Loucy (cell line): ENCODE measurements at regions not wholly inside any gene's neighbourhood (a gene's known extent, or its start where the extent isn't known, plus 50 kb on each side); places are given as distances from the start of the nearest gene placed in this dataset.

Experiments used
- H2AFZ ChIP-seq: fragments of 200-600 bp; sonication (generic); 2 replicates; pipeline ENCODE4 v1.6.0; 2016; ENCODE audit warnings: antibody characterized with exemption, mild to moderate bottlenecking, low read length, moderate library complexity
- H3F3A ChIP-seq: fragments of 200-600 bp; 2 replicates; pipeline ENCODE4 v1.6.0; 2016; ENCODE audit warnings: antibody characterized with exemption, low read depth, mild to moderate bottlenecking
- H3K27me3 ChIP-seq: fragments of 200-600 bp; sonication (generic); 2 replicates; pipeline ENCODE4 v1.6.1; 2014; ENCODE audit warnings: low read length, mild to moderate bottlenecking; ENCODE audit not compliant: insufficient read depth, poor library complexity, severe bottlenecking
- H3K36me3 ChIP-seq: fragments of 200-600 bp; sonication (generic); 2 replicates; pipeline ENCODE4 v1.6.1; 2016; ENCODE audit warnings: low read length; ENCODE audit not compliant: insufficient read depth
- H3K4me1 ChIP-seq: fragments of 200-600 bp; sonication (generic); 2 replicates; pipeline ENCODE4 v1.5.1; 2014; ENCODE audit warnings: low read length, mild to moderate bottlenecking; ENCODE audit not compliant: insufficient read depth, poor library complexity, severe bottlenecking
- H3K4me2 ChIP-seq: fragments of 200-600 bp; sonication (generic); 2 replicates; pipeline ENCODE4 v1.6.0; 2014; ENCODE audit warnings: antibody characterized with exemption, low read length, low read depth, mild to moderate bottlenecking; ENCODE audit not compliant: poor library complexity, severe bottlenecking
- H3K4me3 ChIP-seq: fragments of 200-600 bp; sonication (generic); 2 replicates; pipeline ENCODE4 v1.5.1; 2014; ENCODE audit warnings: low read length, mild to moderate bottlenecking, mixed read lengths; ENCODE audit not compliant: poor library complexity, severe bottlenecking
- H3K79me2 ChIP-seq: fragments of 200-600 bp; sonication (generic); 2 replicates; pipeline ENCODE4 v1.6.1; 2014; ENCODE audit warnings: low read length; ENCODE audit not compliant: insufficient read depth
- H3K9ac ChIP-seq: fragments of 200-600 bp; sonication (generic); 2 replicates; pipeline ENCODE4 v1.6.0; 2014; ENCODE audit warnings: mild to moderate bottlenecking, low read depth, low read length, moderate library complexity; ENCODE audit not compliant: poor library complexity, severe bottlenecking
- H3K9me2 ChIP-seq: fragments of 200-600 bp; sonication (generic); replicated peaks from 2 replicates; pipeline ENCODE4 v1.6.1; 2016; ENCODE audit warnings: low read depth, low read length, mixed read lengths
- H3K9me3 ChIP-seq: fragments of 200-600 bp; sonication (generic); 2 replicates; pipeline ENCODE4 v1.6.1; 2014; ENCODE audit warnings: mild to moderate bottlenecking, antibody characterized with exemption, low read length, low read depth; ENCODE audit not compliant: insufficient read depth
- H4K20me1 ChIP-seq: fragments of 200-600 bp; sonication (generic); 2 replicates; pipeline ENCODE4 v1.6.0; 2014; ENCODE audit warnings: antibody characterized with exemption, low read length, mild to moderate bottlenecking; ENCODE audit not compliant: insufficient read depth, poor library complexity, severe bottlenecking
- CTCF ChIP-seq: fragments of 200-600 bp; sonication (generic); conservative IDR thresholded peaks from 2 replicates; pipeline ENCODE4 v1.5.1; 2014; ENCODE audit warnings: mild to moderate bottlenecking, antibody characterized with exemption, low read length
- EZH2phosphoT487 ChIP-seq: fragments of 200-600 bp; IDR thresholded peaks from 2 replicates; pipeline ENCODE4 v1.6.1; 2018; ENCODE audit warnings: antibody characterized with exemption, mild to moderate bottlenecking, moderate library complexity, borderline replicate concordance

- no peaks in the 10 kb centered on the region for H3K36me3 ChIP-seq
- H3K9ac ChIP-seq, result no peak overlapping the region
- H3K79me2 ChIP-seq, result no peaks in the 10 kb centered on the region
- H4K20me1 ChIP-seq, result no peaks in the 10 kb centered on the region
- H3F3A ChIP-seq, result no peaks in the 10 kb centered on the region
- H3K9me3 ChIP-seq, result no peaks in the 10 kb centered on the region
- no peak overlapping the region for H3K4me2 ChIP-seq
- H3K27me3 ChIP-seq, result no peaks in the 10 kb centered on the region
- H3K9me2 ChIP-seq, result no peaks in the 10 kb centered on the region
- H3K4me3 ChIP-seq, result no peak overlapping the region
- H3K4me1 ChIP-seq, result no peaks in the 10 kb centered on the region
- TF ChIP-seq CTCF, result no peak
- no peak overlapping the region for H2AFZ ChIP-seq
These were observed 780.6 kb downstream of the FAM133A start for GRCh38 chrX:94454606-94455005.

- Histone ChIP-seq H4K20me1 (no peaks in the 10 kb centered on the region), H3K4me2 (no peak overlapping the region), H3K4me3 (no peak overlapping the region), H3K9ac (no peak overlapping the region), H2AFZ (no peak overlapping the region), H3K79me2 (no peaks in the 10 kb centered on the region), H3K27me3 (no peaks in the 10 kb centered on the region), H3K4me1 (no peaks in the 10 kb centered on the region), H3K9me2 (no peaks in the 10 kb centered on the region), H3F3A (no peaks in the 10 kb centered on the region), H3K36me3 (no peaks in the 10 kb centered on the region), H3K9me3 (no peaks in the 10 kb centered on the region)
- TF ChIP-seq EZH2phosphoT487 (no peak), CTCF (no peak)
These were observed 781.8 kb downstream of the FAM133A start for GRCh38 chrX:94455782-94456181.

GRCh38 chrX:94492541-94492940, 818.5 kb downstream of the FAM133A start:
- H3K4me2 ChIP-seq, result no peak overlapping the region
- no peaks in the 10 kb centered on the region for H4K20me1 ChIP-seq
- no peaks in the 10 kb centered on the region for H3K4me1 ChIP-seq
- no peak overlapping the region for H3K9ac ChIP-seq
- no peaks in the 10 kb centered on the region for H3K9me3 ChIP-seq
- H3K4me3 ChIP-seq, result no peak overlapping the region
- no peaks in the 10 kb centered on the region for H3K9me2 ChIP-seq
- H2AFZ ChIP-seq, result no peak overlapping the region
- no peaks in the 10 kb centered on the region for H3K27me3 ChIP-seq
- no peaks in the 10 kb centered on the region for H3K79me2 ChIP-seq
- H3F3A ChIP-seq, result no peaks in the 10 kb centered on the region
- TF ChIP-seq CTCF (no peak), EZH2phosphoT487 (no peak)
- H3K36me3 ChIP-seq, result no peaks in the 10 kb centered on the region
